ENCODE measurements at regions not wholly inside any gene's neighbourhood (a gene's known extent, or its start where the extent isn't known, plus 50 kb on each side); places are given as distances from the start of the nearest gene placed in this dataset.

DNA sequence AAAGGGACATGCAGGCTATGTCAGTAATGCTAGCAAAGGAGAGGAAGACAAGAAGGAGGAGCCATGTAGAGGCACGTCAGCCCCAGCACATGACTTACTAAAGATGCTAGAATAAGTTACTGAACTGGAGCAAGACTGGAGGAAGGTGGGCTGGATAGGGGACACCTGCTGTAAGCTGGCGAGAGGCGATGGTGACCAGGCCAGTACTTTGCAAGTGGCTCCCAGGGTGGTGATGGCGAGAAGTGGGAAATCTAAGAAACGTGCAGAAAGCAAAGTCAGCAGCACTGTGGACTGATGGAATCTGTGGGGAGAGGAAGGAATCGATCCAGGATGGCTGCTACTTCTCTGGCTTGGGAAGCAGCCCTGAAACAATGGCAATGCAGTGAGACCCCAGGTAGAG is 617.1 kb upstream of the ADAMTS16 start:
- TF ChIP-seq, protein P1, sequence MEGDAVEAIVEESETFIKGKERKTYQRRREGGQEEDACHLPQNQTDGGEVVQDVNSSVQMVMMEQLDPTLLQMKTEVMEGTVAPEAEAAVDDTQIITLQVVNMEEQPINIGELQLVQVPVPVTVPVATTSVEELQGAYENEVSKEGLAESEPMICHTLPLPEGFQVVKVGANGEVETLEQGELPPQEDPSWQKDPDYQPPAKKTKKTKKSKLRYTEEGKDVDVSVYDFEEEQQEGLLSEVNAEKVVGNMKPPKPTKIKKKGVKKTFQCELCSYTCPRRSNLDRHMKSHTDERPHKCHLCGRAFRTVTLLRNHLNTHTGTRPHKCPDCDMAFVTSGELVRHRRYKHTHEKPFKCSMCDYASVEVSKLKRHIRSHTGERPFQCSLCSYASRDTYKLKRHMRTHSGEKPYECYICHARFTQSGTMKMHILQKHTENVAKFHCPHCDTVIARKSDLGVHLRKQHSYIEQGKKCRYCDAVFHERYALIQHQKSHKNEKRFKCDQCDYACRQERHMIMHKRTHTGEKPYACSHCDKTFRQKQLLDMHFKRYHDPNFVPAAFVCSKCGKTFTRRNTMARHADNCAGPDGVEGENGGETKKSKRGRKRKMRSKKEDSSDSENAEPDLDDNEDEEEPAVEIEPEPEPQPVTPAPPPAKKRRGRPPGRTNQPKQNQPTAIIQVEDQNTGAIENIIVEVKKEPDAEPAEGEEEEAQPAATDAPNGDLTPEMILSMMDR (IDR thresholded peaks at IDR 0.05; ENCODE audit: insufficient read depth, low read length) = no peak
- TF ChIP-seq POLR2AphosphoS5 (IDR thresholded peaks at IDR 0.05; ENCODE audit: low read depth) (no peak), SPI1 (IDR thresholded peaks at IDR 0.05; ENCODE audit: borderline replicate concordance, low read depth) (no peak)
- TF ChIP-seq, protein P2, sequence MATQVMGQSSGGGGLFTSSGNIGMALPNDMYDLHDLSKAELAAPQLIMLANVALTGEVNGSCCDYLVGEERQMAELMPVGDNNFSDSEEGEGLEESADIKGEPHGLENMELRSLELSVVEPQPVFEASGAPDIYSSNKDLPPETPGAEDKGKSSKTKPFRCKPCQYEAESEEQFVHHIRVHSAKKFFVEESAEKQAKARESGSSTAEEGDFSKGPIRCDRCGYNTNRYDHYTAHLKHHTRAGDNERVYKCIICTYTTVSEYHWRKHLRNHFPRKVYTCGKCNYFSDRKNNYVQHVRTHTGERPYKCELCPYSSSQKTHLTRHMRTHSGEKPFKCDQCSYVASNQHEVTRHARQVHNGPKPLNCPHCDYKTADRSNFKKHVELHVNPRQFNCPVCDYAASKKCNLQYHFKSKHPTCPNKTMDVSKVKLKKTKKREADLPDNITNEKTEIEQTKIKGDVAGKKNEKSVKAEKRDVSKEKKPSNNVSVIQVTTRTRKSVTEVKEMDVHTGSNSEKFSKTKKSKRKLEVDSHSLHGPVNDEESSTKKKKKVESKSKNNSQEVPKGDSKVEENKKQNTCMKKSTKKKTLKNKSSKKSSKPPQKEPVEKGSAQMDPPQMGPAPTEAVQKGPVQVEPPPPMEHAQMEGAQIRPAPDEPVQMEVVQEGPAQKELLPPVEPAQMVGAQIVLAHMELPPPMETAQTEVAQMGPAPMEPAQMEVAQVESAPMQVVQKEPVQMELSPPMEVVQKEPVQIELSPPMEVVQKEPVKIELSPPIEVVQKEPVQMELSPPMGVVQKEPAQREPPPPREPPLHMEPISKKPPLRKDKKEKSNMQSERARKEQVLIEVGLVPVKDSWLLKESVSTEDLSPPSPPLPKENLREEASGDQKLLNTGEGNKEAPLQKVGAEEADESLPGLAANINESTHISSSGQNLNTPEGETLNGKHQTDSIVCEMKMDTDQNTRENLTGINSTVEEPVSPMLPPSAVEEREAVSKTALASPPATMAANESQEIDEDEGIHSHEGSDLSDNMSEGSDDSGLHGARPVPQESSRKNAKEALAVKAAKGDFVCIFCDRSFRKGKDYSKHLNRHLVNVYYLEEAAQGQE (IDR thresholded peaks at IDR 0.05; ENCODE audit: insufficient replicate concordance, low read depth) = no peak
